NCI-H526 treated with DMSO at 0.1 percent for 48 hours (cell line): ENCODE measurements at regions not wholly inside any gene's neighbourhood (a gene's known extent, or its start where the extent isn't known, plus 50 kb on each side); places are given as distances from the start of the nearest gene placed in this dataset.
"Not testable (repeated sequence)": the region's sequence is repeated elsewhere in the genome, so short reads cannot be mapped to it uniquely, and the experiment has no call there.

Experiments used
- DNase-seq: peaks from one replicate; lab custom pipeline; 2025; lab: John Stamatoyannopoulos, UW

DNA sequence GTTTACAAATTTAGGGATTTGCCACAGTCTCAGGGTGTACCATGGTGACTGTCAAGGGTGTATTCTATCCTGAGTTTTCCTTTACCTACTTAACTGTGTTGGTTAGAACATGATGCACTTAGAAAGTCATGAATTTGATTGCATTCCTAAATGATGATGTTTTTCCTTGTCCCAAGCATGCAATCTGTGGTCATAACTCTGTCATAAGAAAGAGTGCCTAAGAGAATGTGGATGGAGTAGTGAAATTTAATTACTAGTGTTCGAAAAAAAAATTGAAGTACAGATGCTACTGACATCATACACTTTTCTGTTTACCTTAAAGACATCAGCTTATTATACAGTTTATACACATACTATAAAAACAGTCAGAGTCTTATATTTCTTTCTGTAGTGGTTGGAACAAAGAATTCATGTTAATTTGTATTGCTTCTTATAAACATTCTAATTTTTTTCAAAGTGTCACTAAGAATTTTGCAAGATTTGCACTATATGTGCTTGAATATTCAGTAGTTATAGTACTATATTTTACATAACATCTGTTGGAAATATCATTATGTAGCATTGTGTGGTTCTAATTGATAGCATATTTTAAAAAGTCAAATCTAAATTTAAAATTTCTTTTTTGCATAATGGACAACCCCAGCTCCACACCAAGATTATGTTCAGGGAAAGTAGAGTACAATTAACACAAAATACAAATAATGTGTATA, 231.3 kb upstream of the KCNMB2 start:
- DNase-seq: no peak

DNA sequence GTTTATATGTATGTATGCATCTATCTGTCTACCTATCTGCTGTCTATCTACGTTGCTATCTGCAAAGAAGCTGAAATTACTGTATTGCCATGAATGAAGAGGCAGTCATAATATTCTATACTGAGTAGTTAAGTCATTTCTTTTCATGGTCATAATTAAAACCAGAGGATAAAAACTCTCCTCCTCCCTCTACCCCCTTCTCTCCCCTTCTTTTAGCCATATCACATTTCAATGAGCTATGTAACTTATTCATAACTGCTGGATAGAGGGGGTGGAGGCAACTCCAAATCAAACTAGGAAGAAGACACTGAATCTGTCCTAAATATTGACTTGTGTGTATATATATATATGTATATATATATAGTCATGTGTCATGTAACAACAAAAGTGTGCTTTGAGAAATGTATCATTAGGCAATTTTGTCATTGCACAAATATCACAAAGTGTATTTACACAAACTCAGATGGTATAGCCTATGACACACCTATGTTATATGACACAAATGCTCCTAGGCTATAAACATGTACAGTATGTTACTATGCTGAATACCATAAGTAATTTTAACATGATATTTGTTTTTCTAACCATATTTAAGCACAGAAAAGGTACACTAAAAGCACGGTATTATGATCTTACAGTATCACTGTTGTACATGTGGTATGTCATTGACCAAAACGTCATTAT, 229.7 kb upstream of the KCNMB2 start:
- no peak for DNase-seq

GRCh38 chr3:178308771-178309170, 227.5 kb upstream of the KCNMB2 start:
- DNase-seq: no peak

GRCh38 chr3:178310949-178311348, 225.3 kb upstream of the KCNMB2 start:
- no peak for DNase-seq

DNA sequence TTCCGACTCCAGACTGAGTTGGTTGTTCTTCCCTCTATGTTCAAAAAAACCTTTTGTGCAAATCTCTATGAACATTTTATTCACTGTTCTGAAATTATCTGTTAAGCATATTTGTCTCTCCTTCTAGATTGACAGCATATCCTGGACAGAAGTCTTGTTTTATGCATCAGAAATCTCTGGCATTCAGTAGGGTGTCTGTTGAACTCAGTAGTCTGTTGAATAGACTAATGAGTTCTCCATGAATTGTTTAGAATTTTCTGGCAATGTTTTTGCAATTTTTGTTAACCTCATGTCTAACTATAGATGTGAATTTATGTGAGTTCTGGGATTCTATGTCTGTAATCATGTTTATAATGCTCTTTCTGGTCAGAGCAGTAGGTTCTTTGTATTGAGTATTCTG, 222.5 kb upstream of the KCNMB2 start:
- no peak for DNase-seq

DNA sequence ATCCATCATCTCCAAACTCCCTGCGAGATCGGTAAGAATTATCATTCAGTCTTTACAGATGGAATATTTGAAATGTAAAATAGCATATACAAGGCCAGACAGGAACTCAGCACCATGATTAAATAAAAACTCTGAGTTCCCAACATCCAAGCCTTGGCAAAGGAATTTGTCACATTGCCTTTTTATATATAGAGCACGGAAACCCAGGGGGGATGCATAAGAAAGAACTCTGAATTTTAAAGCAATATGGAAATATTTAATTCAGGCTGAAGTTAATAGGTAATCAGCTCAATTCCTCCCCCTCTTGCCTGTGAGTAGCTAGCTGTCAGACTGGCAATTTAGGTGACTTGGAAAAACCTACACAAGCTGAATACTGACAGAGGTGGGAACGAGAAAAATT, 217.9 kb upstream of the KCNMB2 start:
- DNase-seq: no peak

DNA sequence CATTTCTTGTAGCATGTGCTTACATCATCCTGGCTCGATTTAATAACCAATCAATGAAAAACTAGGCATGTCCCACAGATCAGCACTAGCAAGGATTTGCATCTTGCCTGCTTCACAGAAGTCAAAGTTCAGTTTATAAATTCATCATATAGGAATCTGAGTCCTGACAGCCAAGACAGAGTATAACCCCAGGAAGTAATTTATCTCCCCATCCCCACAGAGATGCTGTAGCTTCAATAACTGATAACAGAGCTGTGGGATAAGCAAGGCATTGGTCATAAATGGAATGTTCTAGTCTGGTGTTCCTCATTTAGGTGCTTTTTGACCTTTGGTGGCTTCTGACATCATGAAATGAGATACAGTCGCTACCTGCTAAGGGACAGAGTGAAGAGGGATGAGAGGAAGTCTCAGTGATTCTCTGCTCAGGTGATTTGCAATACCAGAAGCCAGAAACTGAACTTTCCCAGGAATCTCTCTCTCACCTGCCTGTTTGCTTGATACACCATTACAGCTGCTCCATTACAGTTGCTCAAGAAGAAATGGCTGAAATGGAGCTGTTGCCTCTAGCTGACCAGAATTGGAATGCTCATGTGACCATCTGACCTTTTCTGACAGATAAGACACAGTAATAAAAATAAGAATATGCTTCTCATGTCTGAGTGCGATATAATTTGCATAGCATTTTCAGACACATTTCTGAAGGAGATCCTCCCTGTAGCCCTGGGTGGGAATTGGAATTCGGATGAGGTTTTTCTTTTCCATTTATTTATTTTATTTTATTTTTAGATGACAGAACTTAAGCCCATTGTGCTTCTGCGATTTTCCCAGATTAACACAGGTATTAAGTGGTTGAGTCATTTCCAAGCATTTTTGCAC, 217.1 kb upstream of the KCNMB2 start:
- no peak for DNase-seq

DNA sequence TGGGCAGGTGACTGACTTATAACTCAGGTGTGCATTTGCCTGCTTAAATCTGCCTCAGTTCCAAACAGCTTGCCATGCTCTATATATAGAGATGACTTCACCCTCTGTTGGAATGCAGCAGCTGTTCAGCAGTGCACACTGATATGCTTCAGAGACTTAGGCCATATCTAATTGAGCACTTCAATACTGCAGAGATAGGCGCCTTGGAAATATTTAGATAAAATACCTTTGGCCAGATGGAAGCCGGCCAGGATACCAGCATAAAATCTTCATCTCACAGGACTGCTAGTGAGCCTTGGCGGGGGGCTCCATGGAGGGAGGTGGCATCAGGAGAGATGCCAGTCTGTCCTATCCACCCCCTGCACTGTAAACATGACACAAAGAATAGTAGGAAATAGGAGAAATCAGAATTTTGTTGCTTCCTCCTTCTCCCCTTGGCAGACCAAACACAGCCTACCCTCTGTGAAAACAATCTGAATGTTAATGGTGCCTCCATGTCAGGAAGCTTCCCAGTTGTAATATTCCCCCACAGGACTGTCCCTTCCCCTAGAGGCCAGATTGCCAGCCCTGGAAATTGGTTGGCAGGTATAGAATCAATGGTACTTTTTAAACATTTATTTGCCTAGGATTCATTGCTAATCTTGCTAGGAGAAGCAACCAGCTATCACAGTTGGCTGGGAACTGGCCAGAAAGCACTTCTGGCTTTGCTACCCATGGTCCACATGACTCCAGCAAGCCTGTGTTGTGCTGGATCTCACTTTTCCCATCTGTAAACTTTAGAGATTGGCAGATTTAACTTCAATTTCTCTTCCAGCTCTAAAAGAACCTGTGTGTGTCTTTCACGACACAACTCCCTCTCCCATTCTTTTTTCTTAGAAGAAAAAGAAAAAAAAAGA, 215.5 kb upstream of the KCNMB2 start:
- no peak for DNase-seq

GRCh38 chr3:178324356-178324755, 211.9 kb upstream of the KCNMB2 start:
- no peak for DNase-seq

DNA sequence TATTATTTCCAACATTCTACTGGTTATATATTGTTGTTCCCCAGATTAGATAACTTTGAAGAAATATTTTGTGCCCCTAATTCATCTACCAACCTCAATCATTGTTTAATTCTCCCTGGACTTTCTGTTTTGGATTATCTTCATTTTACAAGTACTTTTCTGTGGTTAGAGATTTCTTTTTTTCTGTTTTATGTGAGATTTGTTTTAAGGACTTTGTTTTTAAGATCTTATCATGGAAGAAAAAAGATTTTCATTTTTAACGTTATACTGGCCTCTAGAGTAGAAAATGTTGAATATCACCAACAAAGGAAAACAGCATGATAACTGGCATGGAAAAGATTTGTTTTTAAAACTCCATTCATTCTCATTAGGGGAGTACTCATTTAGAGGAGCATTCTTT, 210.9 kb upstream of the KCNMB2 start:
- DNase-seq: no peak

- DNase-seq: no peak
These were observed 206.3 kb upstream of the KCNMB2 start for GRCh38 chr3:178329936-178330335.

GRCh38 chr3:178334239-178334638, 202.0 kb upstream of the KCNMB2 start:
- no peak for DNase-seq

DNA sequence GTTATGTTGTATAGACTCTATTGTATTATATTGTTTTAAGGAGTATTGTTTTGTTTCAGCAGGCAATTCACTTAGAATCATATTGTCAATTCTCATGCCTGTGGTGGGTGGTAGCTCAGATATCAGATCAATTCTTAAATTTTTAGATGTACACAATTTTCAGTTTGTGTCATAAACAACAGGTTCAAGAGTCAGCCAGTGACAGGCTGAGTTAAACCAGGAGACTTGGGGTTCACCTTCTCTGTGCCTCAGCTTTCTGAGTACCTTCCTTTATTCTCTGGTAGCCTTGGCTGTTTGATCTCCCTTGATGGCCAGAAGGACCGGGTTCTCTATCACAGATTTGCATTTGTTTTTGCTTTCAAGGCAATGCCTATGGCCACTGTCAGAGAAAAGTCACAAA, 199.9 kb upstream of the KCNMB2 start:
- DNase-seq: no peak

DNA sequence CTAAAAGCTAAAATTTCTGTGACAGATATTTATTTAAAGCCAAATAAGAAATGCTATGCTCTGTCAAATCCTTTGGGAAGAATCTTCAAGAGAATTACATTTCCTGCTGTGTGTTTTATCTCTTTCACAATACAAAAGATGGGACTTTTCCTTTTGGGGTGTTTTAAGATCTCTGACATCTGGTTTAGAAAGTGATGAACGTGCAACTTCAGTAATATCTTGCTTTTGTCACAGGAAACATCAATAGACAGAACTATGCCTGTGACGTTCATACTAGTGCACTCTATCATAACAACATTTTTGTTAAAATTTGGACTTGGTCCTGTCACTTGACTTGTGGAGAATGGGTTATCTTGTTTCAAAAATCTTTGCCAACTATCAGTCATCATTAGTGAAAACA, 195.7 kb upstream of the KCNMB2 start:
- DNase-seq: no peak

GRCh38 chr3:178341636-178342035, 194.6 kb upstream of the KCNMB2 start:
- DNase-seq: no peak

DNA sequence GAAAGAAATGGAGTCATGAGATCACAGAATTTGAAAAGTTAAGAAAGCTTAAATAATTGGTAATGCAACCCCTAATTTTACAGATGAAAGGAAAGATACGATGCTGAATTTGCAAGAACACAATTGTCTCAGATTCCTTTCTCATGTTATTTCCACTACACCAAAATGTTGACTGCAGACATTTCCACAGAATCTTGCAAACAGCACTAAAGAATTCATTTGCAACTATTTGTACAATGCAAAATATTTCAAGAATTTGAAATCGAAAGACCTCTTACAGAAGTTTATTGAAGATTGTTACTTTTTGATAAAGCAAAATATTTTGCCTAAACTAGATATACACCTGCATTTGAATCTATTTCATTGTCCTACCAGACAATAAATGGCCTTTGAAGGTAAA, 194.1 kb upstream of the KCNMB2 start:
- no peak for DNase-seq

DNA sequence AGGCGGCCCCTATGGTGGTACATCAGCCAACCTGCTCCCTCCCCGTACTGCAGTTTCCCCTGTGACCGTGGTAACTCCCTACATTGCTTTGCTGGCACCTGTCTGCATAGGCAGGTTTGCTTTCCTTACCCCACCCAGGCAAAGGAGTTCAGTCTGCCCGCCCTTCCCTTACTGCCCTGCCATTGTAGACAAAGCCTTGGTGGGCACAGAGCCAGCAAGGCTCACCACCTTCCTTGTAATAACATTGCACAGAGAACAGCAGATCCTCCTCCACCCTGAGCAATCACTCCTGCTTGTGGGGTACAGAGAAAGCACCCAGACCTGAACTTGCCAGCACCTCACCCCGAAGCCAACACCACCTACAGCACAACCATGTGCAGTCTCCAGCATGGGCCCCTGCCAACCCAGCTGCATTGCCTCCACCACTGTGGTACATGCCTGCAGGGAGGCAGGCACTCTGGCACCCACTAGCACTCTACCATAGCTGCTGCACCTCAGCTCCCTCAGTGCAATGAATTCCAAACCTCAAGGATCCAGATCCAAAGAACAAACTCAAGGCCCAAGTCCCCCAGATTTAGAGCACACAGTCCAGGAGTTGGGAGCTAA, 192.7 kb upstream of the KCNMB2 start:
- DNase-seq: no peak

DNA sequence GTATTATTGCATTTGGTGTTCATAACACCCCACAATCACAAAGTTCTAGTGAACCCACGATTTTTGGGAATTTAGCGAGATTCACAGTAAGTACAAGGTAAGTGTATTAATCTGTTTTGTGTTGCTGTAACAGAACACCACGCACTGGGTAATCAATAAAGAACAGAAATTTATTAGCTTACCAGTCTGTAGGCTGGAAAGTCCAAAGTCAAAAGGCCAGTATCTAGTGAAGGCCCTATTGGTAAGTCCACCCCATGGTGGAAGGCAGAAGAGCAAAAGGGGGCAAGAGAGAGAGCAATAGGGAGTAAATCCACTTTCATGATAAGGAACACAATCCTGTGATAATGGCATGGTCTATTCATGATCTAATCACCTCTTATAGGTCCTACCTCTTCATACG, 190.3 kb upstream of the KCNMB2 start:
- no peak for DNase-seq

- not testable (repeated sequence) for DNase-seq
These were observed 187.5 kb upstream of the KCNMB2 start for GRCh38 chr3:178348561-178349217.

- not testable (repeated sequence) for DNase-seq
These were observed 187.0 kb upstream of the KCNMB2 start for GRCh38 chr3:178349218-178349596.

- no peak for DNase-seq
These were observed 185.5 kb upstream of the KCNMB2 start for GRCh38 chr3:178350763-178351162.
